Jurkat, Clone E6-1 (cell line): ENCODE measurements at regions not wholly inside any gene's neighbourhood (a gene's known extent, or its start where the extent isn't known, plus 50 kb on each side); places are given as distances from the start of the nearest gene placed in this dataset.

ENCODE experiments used
- DNase-seq: peaks from one replicate; pipeline ENCODE4 v3.0.0-alpha.2; 2011; ENCODE audit warnings: low read depth, low spot score
- H3K4me3 ChIP-seq: 2 replicates; pipeline ENCODE4 v1.5.1; 2011; ENCODE audit warnings: mild to moderate bottlenecking, low read length, control low read depth, moderate library complexity

DNA sequence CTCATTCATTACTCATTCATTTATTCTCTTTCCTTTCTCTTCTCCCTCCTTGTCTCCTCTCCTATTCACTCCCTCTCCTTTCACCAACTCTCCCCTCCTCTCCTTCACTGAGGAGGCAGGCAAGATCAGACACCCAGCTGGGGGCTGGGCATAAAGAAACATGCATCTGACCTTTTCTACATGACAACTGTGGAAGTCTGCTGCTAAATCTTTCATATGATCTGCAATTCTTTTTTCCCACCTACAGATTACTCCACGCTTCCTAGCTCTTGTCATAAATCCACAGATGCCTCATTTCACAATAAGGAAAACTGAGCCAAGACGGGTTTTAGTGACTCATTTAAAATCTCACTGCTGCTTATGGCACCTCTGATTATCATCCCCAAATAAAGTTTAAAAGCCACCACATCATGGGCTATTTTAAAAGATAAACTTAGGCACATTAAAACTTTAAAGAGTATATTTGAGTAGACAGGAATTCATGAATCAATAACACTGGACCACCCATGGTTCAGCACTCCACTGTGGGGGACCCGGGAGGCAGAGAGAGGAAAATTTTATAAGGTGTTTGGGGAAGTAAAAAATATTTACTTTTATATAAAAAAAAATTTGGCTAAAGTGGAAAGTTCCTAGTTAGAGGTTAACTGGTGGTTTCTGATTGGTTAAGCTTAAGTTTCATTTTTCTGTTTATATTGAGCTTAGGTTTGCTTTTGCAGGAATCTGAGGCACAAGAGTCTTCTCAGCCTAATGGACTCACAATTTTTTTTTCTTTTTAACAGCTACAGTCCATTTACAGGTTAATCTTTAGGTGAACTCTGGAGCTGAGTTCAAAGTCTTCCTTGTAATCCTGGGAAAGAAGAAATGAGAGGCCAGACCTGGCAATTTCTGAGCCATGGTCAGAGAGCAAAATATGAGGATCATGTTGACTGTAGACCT, 55.8 kb upstream of the DNAH14 start:
- no peak for DNase-seq
- H3K4me3 ChIP-seq: no peak overlapping the region

DNA sequence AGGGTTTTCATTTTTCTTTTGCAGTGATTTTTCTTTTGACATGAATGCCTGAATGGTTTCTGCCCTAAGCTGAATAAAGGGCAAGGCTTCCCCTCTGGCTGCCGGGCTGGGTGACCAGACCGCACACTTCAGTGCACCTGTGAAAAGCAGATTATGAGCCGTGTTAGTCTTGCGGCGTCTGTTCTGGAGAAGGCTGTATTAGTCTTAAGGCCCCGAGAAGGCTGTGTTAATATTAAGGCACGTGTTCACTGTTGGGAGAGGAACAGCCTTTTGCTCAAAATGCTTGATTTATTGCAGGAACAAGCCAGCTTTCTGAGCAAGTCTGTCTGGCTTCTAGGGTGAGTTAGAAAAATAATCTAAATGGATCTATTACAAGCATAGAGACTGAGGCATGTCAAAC, 54.7 kb upstream of the DNAH14 start:
- no peak for DNase-seq
- H3K4me3 ChIP-seq: no peak overlapping the region

DNA sequence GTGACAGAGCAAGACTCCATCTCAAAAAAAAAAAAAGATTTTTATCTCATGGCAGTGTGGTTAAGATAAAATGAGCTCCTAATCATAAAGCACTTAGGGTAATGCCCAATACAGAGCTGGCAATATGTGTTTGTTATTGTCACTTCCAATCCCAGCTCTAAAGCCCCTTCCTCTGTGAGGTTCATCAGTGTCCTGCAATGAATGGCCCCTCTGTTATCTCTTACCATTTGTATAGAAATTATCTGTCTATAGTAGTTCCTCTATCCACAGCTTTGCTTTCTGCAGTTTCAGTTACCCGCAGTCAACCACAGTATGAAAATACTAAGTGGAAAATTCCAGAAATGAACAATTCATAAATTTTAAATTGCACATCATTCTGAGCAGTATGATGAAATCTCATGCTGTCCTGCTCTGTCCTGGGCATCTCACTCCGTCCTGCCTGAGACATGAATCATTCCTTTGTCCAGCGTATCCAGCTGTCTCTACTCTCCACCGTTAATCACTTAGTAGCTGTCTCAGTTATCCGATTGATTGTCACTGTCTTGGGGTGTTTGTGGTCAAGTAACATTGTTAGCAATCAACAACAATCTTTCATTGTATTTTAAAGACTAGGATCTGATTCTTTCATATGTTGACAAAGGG, 50.2 kb upstream of the DNAH14 start:
- H3K4me3 ChIP-seq: no peak overlapping the region
- no peak for DNase-seq
